ENCODE measurements at regions not wholly inside any gene's neighbourhood (a gene's known extent, or its start where the extent isn't known, plus 50 kb on each side); places are given as distances from the start of the nearest gene placed in this dataset.

DNA sequence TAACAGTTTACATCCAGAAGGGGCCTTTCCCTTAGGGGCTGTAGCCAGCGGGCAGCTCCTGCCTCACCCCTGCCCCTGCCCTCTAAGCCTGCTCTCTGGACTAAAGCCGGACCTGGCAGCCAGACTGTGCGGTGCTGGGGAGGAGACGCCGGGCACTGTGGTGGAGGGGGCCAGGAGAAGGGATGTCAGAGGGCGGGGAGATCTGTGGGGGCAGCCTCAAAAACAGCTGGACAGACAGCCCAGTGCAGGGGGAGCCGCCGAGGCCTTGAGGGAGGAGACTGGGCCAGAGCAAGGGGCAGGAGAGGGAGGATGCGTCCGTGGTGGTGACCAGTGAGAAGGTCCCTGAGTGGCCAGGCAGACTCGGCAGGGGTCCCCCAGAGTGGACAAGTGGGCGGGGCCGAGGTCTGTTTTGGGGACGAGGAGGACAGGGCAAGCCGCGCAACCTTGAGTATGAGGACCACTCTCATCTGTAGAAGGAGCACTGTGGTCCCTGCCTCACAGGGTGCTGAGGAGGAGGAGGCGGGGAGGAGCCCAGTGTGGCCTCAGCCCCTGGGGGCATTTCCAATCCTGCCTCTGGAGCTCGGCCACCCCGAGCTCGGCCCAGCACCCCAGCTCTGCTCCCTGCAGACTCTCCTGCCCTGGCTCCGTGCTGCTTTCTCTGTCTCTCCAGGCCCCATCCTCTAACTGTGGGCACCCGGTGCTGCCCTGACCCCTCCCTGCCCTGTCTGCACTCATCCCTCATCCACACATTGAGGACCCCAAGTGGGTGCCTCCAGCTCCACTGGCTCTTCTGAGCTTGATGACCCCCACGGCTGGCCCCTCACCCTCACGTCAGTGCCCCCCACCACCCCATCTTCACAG lies 59.2 kb upstream of the NKX1-1 start:
- TF ChIP-seq CTCF (IDR thresholded peaks at IDR 0.05; ENCODE audit: control insufficient read depth, insufficient read depth, low read depth, low read length, missing control alignments), result no peak
- H3K4me3 ChIP-seq (ENCODE audit: control insufficient read depth, low read depth, low read length), result no peak overlapping the region
- DNase-seq (ENCODE audit: low read depth), result no peak

- no peak for DNase-seq (ENCODE audit: low read depth)
- no peak overlapping the region for H3K4me3 ChIP-seq (ENCODE audit: control insufficient read depth, low read depth, low read length)
Measured at GRCh38 chr4:1464581-1465171, 58.4 kb upstream of the NKX1-1 start.

GRCh38 chr4:1463927-1464540 lies 57.8 kb upstream of the NKX1-1 start:
- no peak for TF ChIP-seq CTCF (IDR thresholded peaks at IDR 0.05; ENCODE audit: control insufficient read depth, insufficient read depth, low read depth, low read length, missing control alignments)
- no peak overlapping the region for H3K4me3 ChIP-seq (ENCODE audit: control insufficient read depth, low read depth, low read length)
- no peak for DNase-seq (ENCODE audit: low read depth)

More at GRCh38 chr4:1464581-1465171, 58.4 kb upstream of the NKX1-1 start:
- no peak for TF ChIP-seq CTCF (IDR thresholded peaks at IDR 0.05; ENCODE audit: control insufficient read depth, insufficient read depth, low read depth, low read length, missing control alignments)

DNA sequence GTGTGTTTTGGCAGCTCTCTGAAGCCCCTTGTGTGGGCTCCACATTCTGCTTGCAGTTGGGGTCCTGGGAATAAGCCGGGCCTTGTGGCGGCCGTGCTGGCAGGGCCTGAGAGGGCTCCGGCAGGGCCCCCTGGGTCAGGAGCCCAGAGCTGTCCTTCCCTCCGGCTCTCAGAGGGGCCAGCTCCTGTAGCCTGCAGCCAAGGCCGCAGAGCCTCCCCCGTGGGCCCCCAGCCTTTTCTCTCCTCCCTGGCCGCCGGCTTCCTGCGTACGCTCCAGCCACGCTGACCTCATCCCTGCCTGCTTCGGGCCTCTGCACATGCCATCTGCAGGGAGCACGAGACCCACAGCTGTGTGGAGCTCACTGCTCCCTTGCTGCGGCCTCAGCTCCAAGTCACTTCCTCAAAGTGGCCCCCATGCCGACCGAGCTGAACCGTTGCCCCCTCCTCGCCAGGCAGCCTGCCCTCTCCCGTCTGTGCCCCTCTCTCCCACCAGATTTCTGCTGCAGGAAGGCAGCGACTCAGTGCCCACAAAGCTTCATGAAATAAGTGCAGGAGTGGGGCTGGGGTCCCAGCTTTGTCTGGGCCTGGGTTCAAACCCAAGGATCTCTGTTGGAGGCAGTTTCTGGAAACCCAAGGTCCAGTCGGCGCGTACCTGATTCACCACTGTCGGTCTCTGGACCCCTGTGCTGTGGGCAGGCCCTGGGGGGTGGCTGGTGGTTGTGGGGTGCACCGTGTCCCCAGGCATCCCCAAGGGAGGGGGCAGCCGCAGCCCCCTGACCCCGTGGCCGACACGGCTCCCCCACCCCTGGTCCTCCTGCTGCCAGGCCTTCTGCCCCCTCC lies 57.1 kb upstream of the NKX1-1 start:
- no peak for TF ChIP-seq CTCF (IDR thresholded peaks at IDR 0.05; ENCODE audit: control insufficient read depth, insufficient read depth, low read depth, low read length, missing control alignments)
- DNase-seq (ENCODE audit: low read depth), result no peak
- no peak overlapping the region for H3K4me3 ChIP-seq (ENCODE audit: control insufficient read depth, low read depth, low read length)

DNA sequence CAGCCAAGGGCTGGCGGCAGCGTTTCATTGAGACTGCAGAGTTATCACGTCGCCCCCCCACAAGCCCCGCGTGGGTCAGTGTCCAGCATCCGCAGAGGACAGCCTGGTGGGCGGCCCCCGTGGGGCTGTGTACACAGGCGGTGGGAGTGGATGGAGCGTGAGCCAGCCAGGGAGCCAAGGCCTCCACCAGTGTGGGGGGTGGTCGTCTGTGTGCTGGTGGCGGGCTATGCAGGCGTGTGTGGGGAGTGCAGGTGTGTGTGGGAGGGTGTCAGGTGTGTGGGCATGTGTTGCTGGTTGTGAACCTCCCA lies 56.5 kb upstream of the NKX1-1 start:
- H3K4me3 ChIP-seq (ENCODE audit: control insufficient read depth, low read depth, low read length), result no peak overlapping the region
- DNase-seq (ENCODE audit: low read depth), result no peak
- TF ChIP-seq CTCF (IDR thresholded peaks at IDR 0.05; ENCODE audit: control insufficient read depth, insufficient read depth, low read depth, low read length, missing control alignments), result no peak

DNA sequence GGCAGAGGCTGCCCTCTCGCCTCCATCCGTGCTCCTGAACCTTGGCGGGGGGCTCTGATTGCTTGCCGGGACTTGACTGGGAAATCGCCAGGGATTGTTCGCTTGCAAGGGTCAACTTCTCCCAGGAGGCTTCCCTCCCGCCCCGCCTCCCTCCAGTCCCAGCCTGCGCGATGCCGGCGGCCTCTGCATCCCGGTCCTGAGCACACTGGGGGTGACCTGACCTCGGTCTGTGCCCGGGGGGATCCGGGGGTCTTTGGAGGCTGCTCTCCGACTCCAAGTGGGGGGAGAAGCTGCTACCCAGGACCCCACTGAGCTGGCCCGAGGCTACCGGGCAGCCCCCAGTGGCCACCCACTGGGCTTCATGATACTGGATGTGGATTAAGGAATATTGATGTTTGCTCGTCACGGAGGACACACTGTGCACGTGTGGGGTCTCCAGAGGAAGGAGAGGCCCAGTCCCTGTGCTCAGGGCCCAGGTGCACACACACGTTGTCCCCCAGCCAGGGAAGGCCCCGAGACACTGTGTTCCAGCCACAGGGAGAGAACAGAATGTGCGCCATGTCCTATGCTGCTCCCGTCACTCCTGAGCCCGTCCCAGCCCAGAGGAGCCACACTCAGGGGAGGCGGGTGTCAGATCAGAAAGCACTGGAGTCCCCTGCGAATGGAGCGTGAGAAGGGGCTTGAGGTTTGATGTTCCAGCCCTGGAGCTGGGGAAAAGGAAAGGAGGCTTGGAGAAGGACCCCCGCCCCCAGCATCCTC lies 55.9 kb upstream of the NKX1-1 start:
- TF ChIP-seq CTCF (IDR thresholded peaks at IDR 0.05; ENCODE audit: control insufficient read depth, insufficient read depth, low read depth, low read length, missing control alignments), result no peak
- DNase-seq (ENCODE audit: low read depth), result no peak
- no peak overlapping the region for H3K4me3 ChIP-seq (ENCODE audit: control insufficient read depth, low read depth, low read length)
